H9 (cell line): ENCODE measurements at regions not wholly inside any gene's neighbourhood (a gene's known extent, or its start where the extent isn't known, plus 50 kb on each side); places are given as distances from the start of the nearest gene placed in this dataset.

ENCODE experiments used
- DNase-seq: peaks from one replicate; pipeline ENCODE4 v3.0.0-alpha.2; 2017
- H2AFZ ChIP-seq: one replicate; pipeline ENCODE4 v1.6.1; 2013; ENCODE audit warnings: mild to moderate bottlenecking, low read length, control low read depth, moderate library complexity
- H2AK5ac ChIP-seq: 2 replicates; pipeline ENCODE4 v1.6.1; 2013; ENCODE audit warnings: low read length, control low read depth, mixed read lengths; ENCODE audit not compliant: insufficient read length
- H2BK120ac ChIP-seq: one replicate; pipeline ENCODE4 v1.6.1; 2013; ENCODE audit warnings: low read depth, mild to moderate bottlenecking, low read length, control low read depth, inconsistent platforms; ENCODE audit not compliant: poor library complexity, severe bottlenecking
- H2BK12ac ChIP-seq: 2 replicates; pipeline ENCODE4 v1.6.1; 2013; ENCODE audit warnings: low read length, control low read depth, mixed read lengths, low read depth; ENCODE audit not compliant: insufficient read length
- H2BK15ac ChIP-seq: 2 replicates; pipeline ENCODE4 v1.6.1; 2013; ENCODE audit warnings: low read depth, low read length, control low read depth
- H2BK20ac ChIP-seq: one replicate; pipeline ENCODE4 v1.6.1; 2013; ENCODE audit warnings: low read depth, mild to moderate bottlenecking, low read length, control low read depth, inconsistent platforms; ENCODE audit not compliant: poor library complexity, severe bottlenecking
- H2BK5ac ChIP-seq: 2 replicates; pipeline ENCODE4 v1.6.1; 2013; ENCODE audit warnings: low read length, control low read depth, mixed read lengths; ENCODE audit not compliant: insufficient read length
- H3K14ac ChIP-seq: 2 replicates; pipeline ENCODE4 v1.6.1; 2013; ENCODE audit warnings: low read length, control low read depth; ENCODE audit not compliant: insufficient read depth
- H3K18ac ChIP-seq: 2 replicates; pipeline ENCODE4 v1.6.1; 2013; ENCODE audit warnings: low read depth, mild to moderate bottlenecking, mixed read lengths, low read length, control low read depth; ENCODE audit not compliant: insufficient read length
- H3K23ac ChIP-seq: 2 replicates; pipeline ENCODE4 v1.6.1; 2013; ENCODE audit warnings: low read length, control low read depth, mixed read lengths, low read depth; ENCODE audit not compliant: insufficient read length
- H3K23me2 ChIP-seq: 2 replicates; pipeline ENCODE4 v1.6.1; 2013; ENCODE audit warnings: low read depth, mild to moderate bottlenecking, mixed read lengths, low read length, control low read depth; ENCODE audit not compliant: insufficient read length, poor library complexity, severe bottlenecking
- H3K27ac ChIP-seq: 2 replicates; pipeline ENCODE4 v1.5.1; 2013; ENCODE audit warnings: low read length, control low read depth, mixed read lengths, low read depth; ENCODE audit not compliant: insufficient read length
- H3K27me3 ChIP-seq: 2 replicates; pipeline ENCODE4 v1.6.1; 2013; ENCODE audit warnings: low read length, control low read depth, inconsistent platforms; ENCODE audit not compliant: insufficient read depth
- H3K4ac ChIP-seq: 2 replicates; pipeline ENCODE4 v1.6.1; 2013; ENCODE audit warnings: low read depth, mild to moderate bottlenecking, control low read depth, inconsistent platforms, low read length, moderate library complexity
- H3K4me1 ChIP-seq: 2 replicates; pipeline ENCODE4 v1.6.1; 2013; ENCODE audit warnings: low read length, control low read depth, inconsistent platforms; ENCODE audit not compliant: insufficient read depth
- H3K4me2 ChIP-seq: 2 replicates; pipeline ENCODE4 v1.6.1; 2013; ENCODE audit warnings: low read length, control low read depth, mixed read lengths; ENCODE audit not compliant: insufficient read length, insufficient read depth
- H3K56ac ChIP-seq: 2 replicates; pipeline ENCODE4 v1.6.1; 2013; ENCODE audit warnings: low read depth, mild to moderate bottlenecking, mixed read lengths, low read length, control low read depth; ENCODE audit not compliant: insufficient read length
- H3K79me1 ChIP-seq: 2 replicates; pipeline ENCODE4 v1.6.1; 2013; ENCODE audit warnings: low read depth, mild to moderate bottlenecking, moderate library complexity, low read length, control low read depth, inconsistent platforms; ENCODE audit not compliant: insufficient read depth, poor library complexity, severe bottlenecking
- H3K79me2 ChIP-seq: 2 replicates; pipeline ENCODE4 v1.6.1; 2013; ENCODE audit warnings: low read length, control low read depth, inconsistent platforms; ENCODE audit not compliant: insufficient read depth
- H3K9ac ChIP-seq: 2 replicates; pipeline ENCODE4 v1.6.1; 2013; ENCODE audit warnings: low read length, control low read depth, mixed read lengths; ENCODE audit not compliant: insufficient read length; ENCODE audit errors: extremely low read depth
- H3K9me3 ChIP-seq: one replicate; pipeline ENCODE4 v1.6.1; 2013; ENCODE audit warnings: low read depth, low read length, inconsistent platforms; ENCODE audit not compliant: control insufficient read depth
- H3T11ph ChIP-seq: one replicate; pipeline ENCODE4 v1.6.1; 2013; ENCODE audit warnings: mild to moderate bottlenecking, low read length, control low read depth, inconsistent platforms
- H4K20me1 ChIP-seq: one replicate; pipeline ENCODE4 v1.6.1; 2013; ENCODE audit not compliant: control insufficient read depth, insufficient read length, insufficient read depth
- H4K5ac ChIP-seq: 2 replicates; pipeline ENCODE4 v1.6.1; 2013; ENCODE audit warnings: low read depth, mild to moderate bottlenecking, mixed read lengths, low read length, control low read depth; ENCODE audit not compliant: insufficient read length
- H4K8ac ChIP-seq: replicated peaks from 2 replicates; pipeline ENCODE4 v1.6.1; 2013; ENCODE audit warnings: low read length, control low read depth, mixed read lengths, low read depth; ENCODE audit not compliant: insufficient read length
- H4K91ac ChIP-seq: 2 replicates; pipeline ENCODE4 v1.6.1; 2013; ENCODE audit warnings: low read depth, mild to moderate bottlenecking, moderate library complexity, mixed read lengths, low read length, control low read depth; ENCODE audit not compliant: insufficient read length
- H3K27ac Mint-ChIP-seq, 3 experiments: 2 replicates in 2 of 3; 3 replicates in 1 of 3; pipeline ENCODE4 v1.8.0; 2020 to 2021; ENCODE audit warnings: mixed read lengths in 3 of 3, mild to moderate bottlenecking in 1 of 3, moderate library complexity in 1 of 3
- H3K27me3 Mint-ChIP-seq: 2 replicates; pipeline ENCODE4 v1.8.0; 2021; ENCODE audit warnings: low read depth, mild to moderate bottlenecking, moderate library complexity, mixed read lengths
- H3K36me3 Mint-ChIP-seq, 3 experiments: 2 replicates in 2 of 3; 3 replicates in 1 of 3; pipeline ENCODE4 v1.8.0; 2020 to 2021; ENCODE audit warnings: low read depth in 3 of 3, mixed read lengths in 3 of 3; ENCODE audit not compliant: insufficient read depth in 1 of 3
- H3K4me1 Mint-ChIP-seq, 2 experiments: 2 replicates each; pipeline ENCODE4 v1.8.0; 2020; ENCODE audit warnings: mixed read lengths in 2 of 2
- H3K4me3 Mint-ChIP-seq, 2 experiments: 2 replicates in 1 of 2; 3 replicates in 1 of 2; pipeline ENCODE4 v1.8.0; 2020 to 2021; ENCODE audit warnings: mild to moderate bottlenecking in 2 of 2, mixed read lengths in 2 of 2, moderate library complexity in 1 of 2
- H3K9me3 Mint-ChIP-seq, 2 experiments: 2 replicates in 1 of 2; 3 replicates in 1 of 2; pipeline ENCODE4 v1.8.0; 2020; ENCODE audit warnings: mild to moderate bottlenecking in 2 of 2, mixed read lengths in 2 of 2, moderate library complexity in 1 of 2
- WGBS: extraction: QIAGEN DNeasy Blood & Tissue Kit; methylation state at CpG from one replicate; pipeline ENCODE4 v1.1.7; 2013; ENCODE audit warnings: missing lambda C conversion rate, low lambda C conversion rate, mixed read lengths; ENCODE audit not compliant: insufficient read length; ENCODE audit errors: extremely low coverage; 5-methylcytosine and 5-hydroxymethylcytosine counted together
- TF ChIP-seq, protein P1 (sequence below): fragments of 200-600 bp; sonication (generic); conservative IDR thresholded peaks from 3 replicates; pipeline ENCODE4 v1.8.0; 2021; ENCODE audit warnings: antibody characterized with exemption, mild to moderate bottlenecking

DNA sequence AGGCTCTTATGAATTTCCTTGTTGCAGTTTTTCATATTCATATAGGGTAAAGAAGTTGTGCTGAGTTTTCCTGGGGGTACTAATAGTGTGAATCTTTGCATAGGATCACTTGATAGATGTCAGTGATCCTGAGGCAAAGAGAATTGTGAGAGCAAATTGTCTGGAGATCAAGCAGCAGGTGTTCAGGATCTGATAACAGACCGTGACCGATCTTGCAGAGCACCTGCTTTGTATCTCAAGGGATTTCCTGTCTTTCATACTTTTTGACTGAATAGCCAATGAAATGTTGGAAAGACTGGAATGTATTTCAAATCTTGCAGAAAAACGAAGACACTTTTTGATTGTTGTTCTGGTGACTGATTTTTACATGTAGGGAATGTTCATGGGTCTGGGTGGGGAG, 914.5 kb downstream of the STIM2 start:
- H3K4ac ChIP-seq: no peak overlapping the region
- H3K27me3 Mint-ChIP-seq: no peaks in the 10 kb centered on the region
- no peak overlapping the region for H4K91ac ChIP-seq
- H3K36me3 Mint-ChIP-seq: peaks cover 0 to 3% (median 0%) of the 10 kb centered on the region in 3 experiments; a peak in 2 of 7 replicates
- no peak overlapping the region for H3K27ac Mint-ChIP-seq
- no peak overlapping the region for H3K4me2 ChIP-seq
- H2AFZ ChIP-seq: no peak overlapping the region
- no peak overlapping the region for H2BK12ac ChIP-seq
- no peak overlapping the region for H4K8ac ChIP-seq
- H3K14ac ChIP-seq: no peak overlapping the region
- DNase-seq: no peak
- no peak overlapping the region for H4K5ac ChIP-seq
- H3K4me3 Mint-ChIP-seq: no peak overlapping the region
- no peak overlapping the region for H2BK5ac ChIP-seq
- TF ChIP-seq, protein P1, sequence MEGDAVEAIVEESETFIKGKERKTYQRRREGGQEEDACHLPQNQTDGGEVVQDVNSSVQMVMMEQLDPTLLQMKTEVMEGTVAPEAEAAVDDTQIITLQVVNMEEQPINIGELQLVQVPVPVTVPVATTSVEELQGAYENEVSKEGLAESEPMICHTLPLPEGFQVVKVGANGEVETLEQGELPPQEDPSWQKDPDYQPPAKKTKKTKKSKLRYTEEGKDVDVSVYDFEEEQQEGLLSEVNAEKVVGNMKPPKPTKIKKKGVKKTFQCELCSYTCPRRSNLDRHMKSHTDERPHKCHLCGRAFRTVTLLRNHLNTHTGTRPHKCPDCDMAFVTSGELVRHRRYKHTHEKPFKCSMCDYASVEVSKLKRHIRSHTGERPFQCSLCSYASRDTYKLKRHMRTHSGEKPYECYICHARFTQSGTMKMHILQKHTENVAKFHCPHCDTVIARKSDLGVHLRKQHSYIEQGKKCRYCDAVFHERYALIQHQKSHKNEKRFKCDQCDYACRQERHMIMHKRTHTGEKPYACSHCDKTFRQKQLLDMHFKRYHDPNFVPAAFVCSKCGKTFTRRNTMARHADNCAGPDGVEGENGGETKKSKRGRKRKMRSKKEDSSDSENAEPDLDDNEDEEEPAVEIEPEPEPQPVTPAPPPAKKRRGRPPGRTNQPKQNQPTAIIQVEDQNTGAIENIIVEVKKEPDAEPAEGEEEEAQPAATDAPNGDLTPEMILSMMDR: no peak
- WGBS: no CpG with 5 or more reads among the region's 3 CpGs
- no peaks in the 10 kb centered on the region for H3K27me3 ChIP-seq
- no peak overlapping the region for H3K18ac ChIP-seq
- no peak overlapping the region for H3K9ac ChIP-seq
- no peak overlapping the region for H2BK120ac ChIP-seq
- no peaks in the 10 kb centered on the region for H3K23me2 ChIP-seq
- H3K9me3 Mint-ChIP-seq: peaks cover 3 to 9% of the 10 kb centered on the region in 2 experiments; a peak in 4 of 5 replicates
- no peaks in the 10 kb centered on the region for H3K9me3 ChIP-seq
- H3K4me1 Mint-ChIP-seq: peaks cover 10 to 13% of the 10 kb centered on the region in 2 experiments
- no peaks in the 10 kb centered on the region for H3K79me1 ChIP-seq
- no peak overlapping the region for H2BK20ac ChIP-seq
- no peaks in the 10 kb centered on the region; the same call in 1 of the 2 replicates for H3K4me1 ChIP-seq
- H3K23ac ChIP-seq: no peak overlapping the region
- no peak overlapping the region for H3T11ph ChIP-seq
- H3K56ac ChIP-seq: no peak overlapping the region
- no peak overlapping the region for H2AK5ac ChIP-seq
- H4K20me1 ChIP-seq: no peaks in the 10 kb centered on the region
- no peak overlapping the region for H3K27ac ChIP-seq
- no peaks in the 10 kb centered on the region for H3K79me2 ChIP-seq
- no peak overlapping the region for H2BK15ac ChIP-seq
